B cell (primary cell): ENCODE measurements at regions not wholly inside any gene's neighbourhood (a gene's known extent, or its start where the extent isn't known, plus 50 kb on each side); places are given as distances from the start of the nearest gene placed in this dataset.

Experiments used
- CTCF ChIP-seq: fragments of 200-600 bp; IDR thresholded peaks from one replicate; pipeline ENCODE4 v1.8.0; 2022; ENCODE audit warnings: antibody characterized with exemption, mild to moderate bottlenecking
- EZH2 ChIP-seq: IDR thresholded peaks from 2 replicates; pipeline ENCODE4 v1.6.1; 2012; ENCODE audit warnings: borderline replicate concordance, low read depth, mild to moderate bottlenecking, moderate library complexity, low read length; ENCODE audit not compliant: insufficient read depth, poor library complexity, severe bottlenecking

GRCh38 chr13:86810361-86810760, 860.8 kb upstream of the SLITRK5 start:
- TF ChIP-seq CTCF (no peak), EZH2 (no peak)
